Motor neuron (in vitro differentiated cells): ENCODE measurements at regions not wholly inside any gene's neighbourhood (a gene's known extent, or its start where the extent isn't known, plus 50 kb on each side); places are given as distances from the start of the nearest gene placed in this dataset.
"Not testable (repeated sequence)": the region's sequence is repeated elsewhere in the genome, so short reads cannot be mapped to it uniquely, and the experiment has no call there.

Experiments used
- ATAC-seq, 8 experiments: fragments of 200-7000 bp; cut with Tn5 transposase; replicated peaks in 6 of 8; 2 replicates each; pipeline ENCODE4 v1.8.0; 2021; ENCODE audit warnings: mild to moderate bottlenecking in 8 of 8, moderate library complexity in 8 of 8
- H3K27ac ChIP-seq, 2 donors: fragments of 250-450 bp; sonication (Bioruptor Pico); 2 replicates each; pipeline ENCODE4 v1.9.0; 2021; ENCODE audit warnings: antibody characterized with exemption in 2 of 2, mild to moderate bottlenecking in 2 of 2, moderate library complexity in 1 of 2
- H3K4me1 ChIP-seq, 2 donors: fragments of 250-450 bp; sonication (Bioruptor Pico); replicated peaks in 1 of 2; 2 replicates each; pipeline ENCODE4 v1.6.1; 2021; ENCODE audit warnings: antibody characterized with exemption in 2 of 2, mild to moderate bottlenecking in 2 of 2, moderate library complexity in 1 of 2
- H3K4me3 ChIP-seq, 5 donors: fragments of 250-450 bp; sonication (Bioruptor Pico); 2 replicates each; pipeline ENCODE4 v1.9.0; 2021; ENCODE audit warnings: antibody characterized with exemption in 5 of 5, mild to moderate bottlenecking in 5 of 5, moderate library complexity in 4 of 5
- WGBS, 10 experiments: fragments of 450-650 bp; shearing (Covaris generic); methylation state at CpG; one replicate each; pipeline ENCODE4 v1.0.0; 2022; 5-methylcytosine and 5-hydroxymethylcytosine counted together
- in situ Hi-C, 9 experiments: fragments of 400-800 bp; cut with MboI; loops; one replicate each; pipeline ENCODE4 v1.15.0; 2021; ENCODE audit warnings: low sequenced_read_pairs in 9 of 9, low pct_unique_long_range_greater_than_20kb in 2 of 9; ENCODE audit not compliant: unreplicated experiment in 9 of 9

- Histone ChIP-seq H3K4me1 (no peaks in the 10 kb centered on the region), H3K27ac (no peak overlapping the region), H3K4me3 (no peak overlapping the region)
- in situ Hi-C loops, result no loop called here
- no peak for ATAC-seq
- 51 to 100% (median 83%) methylated on average over 1 to 9 of the region's 11 CpGs; no CpG with 5 or more reads in 1 of the 10 experiments for WGBS, 10 experiments
These were observed 66.7 kb upstream of the BMP2 start for GRCh38 chr20:6700563-6701329.

- H3K4me1 ChIP-seq, result no peaks in the 10 kb centered on the region
- H3K4me3 ChIP-seq, result no peak overlapping the region
- 0 to 100% (median 63%) methylated on average over 1 to 2 of the region's 3 CpGs; no CpG with 5 or more reads in 2 of the 10 experiments for WGBS, 10 experiments
- in situ Hi-C loops, result no loop called here
- no peak for ATAC-seq
- H3K27ac ChIP-seq, result no peak overlapping the region
These were observed 67.4 kb upstream of the BMP2 start for GRCh38 chr20:6699921-6700562.

DNA sequence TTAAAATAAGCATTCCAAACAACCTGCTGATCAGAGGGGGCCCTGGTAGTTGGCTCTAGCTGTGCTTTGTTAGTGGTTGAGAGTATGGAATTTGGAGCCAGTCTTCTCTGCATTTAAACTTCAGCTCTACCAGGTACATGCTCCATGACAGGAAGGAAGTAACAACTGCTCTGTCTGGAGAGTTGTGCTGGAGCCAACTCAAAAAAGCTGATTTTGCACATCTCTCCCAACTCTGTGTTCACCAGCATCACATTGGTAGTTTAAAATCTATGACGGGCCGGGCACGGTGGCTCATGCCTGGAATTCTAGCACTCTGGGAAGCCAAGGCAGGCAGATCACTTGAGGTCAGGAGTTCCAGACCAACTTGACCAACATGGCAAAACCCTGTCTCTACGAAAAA, 68.8 kb upstream of the BMP2 start:
- ATAC-seq, result no peak
- Histone ChIP-seq H3K27ac (no peak overlapping the region), H3K4me1 (no peaks in the 10 kb centered on the region), H3K4me3 (no peak overlapping the region)
- in situ Hi-C loops, result no loop called here
- 0 to 89% (median 70%) methylated on average over 1 to 4 of the region's 4 CpGs; no CpG with 5 or more reads in 4 of the 10 experiments for WGBS, 10 experiments

GRCh38 chr20:6698056-6698455, 69.4 kb upstream of the BMP2 start:
- no peaks in the 10 kb centered on the region for H3K4me1 ChIP-seq
- ATAC-seq, result no peak
- 47 to 100% (median 72%) methylated on average over 1 to 3 of the region's 6 CpGs; no CpG with 5 or more reads in 6 of the 10 experiments for WGBS, 10 experiments

GRCh38 chr20:6697228-6697972, 70.1 kb upstream of the BMP2 start:
- in situ Hi-C loops, result no loop called here
- Histone ChIP-seq H3K27ac (no peak overlapping the region), H3K4me3 (no peak overlapping the region), H3K4me1 (peaks cover 3% of the 10 kb centered on the region in 2 donors)
- 14 to 94% (median 75%) methylated on average over 1 to 6 of the region's 12 CpGs; no CpG with 5 or more reads in 3 of the 10 experiments for WGBS, 10 experiments
- ATAC-seq, result no peak

More at GRCh38 chr20:6698056-6698455, 69.4 kb upstream of the BMP2 start:
- Histone ChIP-seq H3K4me3 (no peak overlapping the region), H3K27ac (no peak overlapping the region)
- in situ Hi-C loops, result no loop called here

- in situ Hi-C loops, result no loop called here
- peaks cover 3 to 4% of the 10 kb centered on the region in 2 donors for H3K4me1 ChIP-seq
- no peak overlapping the region for H3K4me3 ChIP-seq
- 43 to 100% (median 100%) methylated on average over 1 to 2 of the region's 4 CpGs; no CpG with 5 or more reads in 2 of the 10 experiments for WGBS, 10 experiments
- H3K27ac ChIP-seq, result no peak overlapping the region
- no peak for ATAC-seq
These were observed 71.5 kb upstream of the BMP2 start for GRCh38 chr20:6696001-6696400.

GRCh38 chr20:6693808-6694198, 73.7 kb upstream of the BMP2 start:
- H3K4me3 ChIP-seq, in situ Hi-C loops, H3K27ac ChIP-seq, ATAC-seq, H3K4me1 ChIP-seq: not testable (repeated sequence)
- 48 to 100% (median 75%) methylated on average over 1 to 3 of the region's 3 CpGs; no CpG with 5 or more reads in 1 of the 10 experiments for WGBS, 10 experiments

GRCh38 chr20:6693178-6693807, 74.2 kb upstream of the BMP2 start:
- no peak for ATAC-seq
- in situ Hi-C loops, result no loop called here
- H3K27ac ChIP-seq, result no peak overlapping the region
- no peak overlapping the region for H3K4me3 ChIP-seq
- 55 to 100% (median 78%) methylated on average over 1 to 7 of the region's 7 CpGs; no CpG with 5 or more reads in 1 of the 10 experiments for WGBS, 10 experiments
- H3K4me1 ChIP-seq, result peaks cover 3 to 4% of the 10 kb centered on the region in 2 donors

DNA sequence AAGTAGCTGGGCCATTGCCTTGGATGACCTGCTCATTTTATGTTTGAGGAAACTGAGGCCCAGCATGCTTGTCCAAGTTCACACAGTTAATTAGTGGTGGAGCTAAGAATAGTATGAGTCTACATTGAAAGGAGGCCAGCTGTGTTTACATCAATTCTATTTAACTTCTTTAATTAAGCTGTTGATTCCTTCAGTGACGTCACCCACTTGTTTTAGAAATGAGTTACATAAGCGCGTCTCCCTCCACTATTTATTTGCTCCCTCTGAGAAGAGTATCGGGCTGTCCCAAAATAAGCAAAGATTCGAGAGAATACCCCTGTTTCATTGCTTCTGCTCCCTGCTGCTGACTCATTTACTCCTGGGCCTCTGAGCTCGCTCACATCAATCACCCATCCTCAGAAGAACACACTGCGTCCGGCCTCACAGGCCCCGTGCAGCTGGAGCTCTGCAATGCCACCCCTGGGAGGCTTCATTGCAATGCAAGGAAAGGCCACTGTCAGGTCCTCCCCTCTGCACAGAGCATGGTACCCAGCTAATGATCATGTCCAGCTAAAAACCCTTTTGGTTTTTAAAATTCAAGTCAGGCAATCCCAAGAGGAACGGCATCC, 74.8 kb upstream of the BMP2 start:
- peak in 7 of 8 experiments; percentile 23 to 100 (median 100) for ATAC-seq
- in situ Hi-C loops, result no loop called here
- peaks cover 3 to 4% of the 10 kb centered on the region in 2 donors for H3K4me1 ChIP-seq
- no peak overlapping the region for H3K4me3 ChIP-seq
- H3K27ac ChIP-seq, result no peak overlapping the region
- WGBS, 10 experiments, result 0 to 52% (median 37%) methylated on average over 1 to 9 of the region's 10 CpGs

DNA sequence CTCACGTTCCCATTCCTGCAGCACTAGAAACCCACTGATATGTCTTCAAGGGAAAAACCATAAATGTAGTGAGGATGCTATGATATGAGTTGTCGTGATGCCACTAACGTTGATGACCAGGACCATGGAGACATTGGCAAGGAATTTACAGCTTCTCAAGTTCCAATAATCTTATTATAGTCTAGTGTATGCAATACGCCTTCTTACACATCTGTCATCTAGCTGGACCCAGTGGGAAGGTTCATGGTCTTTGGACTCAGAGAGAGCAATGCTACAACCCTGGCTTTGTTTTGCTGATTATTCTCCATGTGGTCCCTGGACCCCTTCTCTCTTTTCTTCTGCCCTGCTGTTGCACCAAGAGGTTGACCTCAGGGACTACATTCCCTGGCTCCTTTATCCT, 76.0 kb upstream of the BMP2 start:
- H3K27ac ChIP-seq, result no peak overlapping the region
- H3K4me1 ChIP-seq, result peaks cover 3 to 4% of the 10 kb centered on the region in 2 donors
- no peak for ATAC-seq
- WGBS, 10 experiments, result 20 to 91% (median 80%) methylated on average over 2 to 4 of the region's 4 CpGs; no CpG with 5 or more reads in 3 of the 10 experiments
- no peak overlapping the region for H3K4me3 ChIP-seq
- in situ Hi-C loops, result no loop called here

- ATAC-seq, result no peak
- Histone ChIP-seq H3K4me3 (no peak overlapping the region), H3K4me1 (peaks cover 3 to 4% of the 10 kb centered on the region in 2 donors), H3K27ac (no peak overlapping the region)
- in situ Hi-C loops, result no loop called here
- WGBS, 10 experiments, result 35 to 100% (median 71%) methylated on average over 1 to 7 of the region's 7 CpGs; no CpG with 5 or more reads in 1 of the 10 experiments
These were observed 78.0 kb upstream of the BMP2 start for GRCh38 chr20:6689339-6689973.

- H3K4me3 ChIP-seq, result no peak overlapping the region
- ATAC-seq, result no peak
- 31 to 100% (median 49%) methylated on average over 1 to 2 of the region's 2 CpGs; no CpG with 5 or more reads in 2 of the 10 experiments for WGBS, 10 experiments
- H3K27ac ChIP-seq, result no peak overlapping the region
- H3K4me1 ChIP-seq, result no peaks in the 10 kb centered on the region
- in situ Hi-C loops, result no loop called here
These were observed 81.3 kb upstream of the BMP2 start for GRCh38 chr20:6686171-6686570.
